ENCODE measurements at regions not wholly inside any gene's neighbourhood (a gene's known extent, or its start where the extent isn't known, plus 50 kb on each side); places are given as distances from the start of the nearest gene placed in this dataset.

- TF ChIP-seq CTCF (IDR thresholded peaks at IDR 0.05; ENCODE audit: poor library complexity), result no peak
- no peak for TF ChIP-seq EZH2 (IDR thresholded peaks at IDR 0.05; ENCODE audit: borderline replicate concordance)
- TF ChIP-seq EZH2phosphoT487 (IDR thresholded peaks at IDR 0.05; ENCODE audit: low read depth, severe bottlenecking, unreplicated experiment), result no peak
Measured at GRCh38 chr2:88808652-88809051, 117.2 kb downstream of the RPIA start.

Measured in hepatocyte (in vitro differentiated cells).